Endothelial cell of umbilical vein (primary cell): ENCODE measurements at regions not wholly inside any gene's neighbourhood (a gene's known extent, or its start where the extent isn't known, plus 50 kb on each side); places are given as distances from the start of the nearest gene placed in this dataset.

Experiments
- EZH2 ChIP-seq: IDR thresholded peaks from 2 replicates; pipeline ENCODE4 v1.6.1; 2012; ENCODE audit warnings: borderline replicate concordance, low read depth, mild to moderate bottlenecking, moderate library complexity, low read length, inconsistent platforms; ENCODE audit not compliant: severe bottlenecking
- FOS ChIP-seq: IDR thresholded peaks from 2 replicates; pipeline ENCODE4 v1.6.1; 2011; ENCODE audit warnings: mild to moderate bottlenecking, low read length, moderate library complexity, borderline replicate concordance; ENCODE audit not compliant: insufficient read depth
- GATA2 ChIP-seq: IDR thresholded peaks from 2 replicates; pipeline ENCODE4 v1.7.0; 2011; ENCODE audit warnings: low read depth, mild to moderate bottlenecking, moderate library complexity, mixed read lengths, low read length; ENCODE audit not compliant: insufficient read length, insufficient read depth
- MYC ChIP-seq: IDR thresholded peaks from one replicate; pipeline ENCODE4 v1.6.1; 2011; ENCODE audit warnings: mild to moderate bottlenecking, low read depth, low read length
- POLR2A ChIP-seq: IDR thresholded peaks from 2 replicates; pipeline ENCODE4 v1.6.1; 2012; ENCODE audit warnings: low read depth, mild to moderate bottlenecking, control low read depth, low read length
- TF ChIP-seq, protein P1 (sequence below), 2 donors: IDR thresholded peaks; 1 replicate in 1 of 2; 2 replicates in 1 of 2; pipeline ENCODE4 v1.5.1; 2011; ENCODE audit warnings: low read length in 2 of 2, mild to moderate bottlenecking in 2 of 2, moderate library complexity in 2 of 2, control low read depth in 1 of 2, inconsistent platforms in 1 of 2, low read depth in 1 of 2; ENCODE audit not compliant: insufficient read depth in 1 of 2; ENCODE audit errors: extremely low read depth in 1 of 2
- TF ChIP-seq, protein P2 (sequence below): IDR thresholded peaks from 2 replicates; pipeline ENCODE4 v1.6.1; 2011; ENCODE audit not compliant: insufficient read depth, insufficient read length

- TF ChIP-seq, protein P1, sequence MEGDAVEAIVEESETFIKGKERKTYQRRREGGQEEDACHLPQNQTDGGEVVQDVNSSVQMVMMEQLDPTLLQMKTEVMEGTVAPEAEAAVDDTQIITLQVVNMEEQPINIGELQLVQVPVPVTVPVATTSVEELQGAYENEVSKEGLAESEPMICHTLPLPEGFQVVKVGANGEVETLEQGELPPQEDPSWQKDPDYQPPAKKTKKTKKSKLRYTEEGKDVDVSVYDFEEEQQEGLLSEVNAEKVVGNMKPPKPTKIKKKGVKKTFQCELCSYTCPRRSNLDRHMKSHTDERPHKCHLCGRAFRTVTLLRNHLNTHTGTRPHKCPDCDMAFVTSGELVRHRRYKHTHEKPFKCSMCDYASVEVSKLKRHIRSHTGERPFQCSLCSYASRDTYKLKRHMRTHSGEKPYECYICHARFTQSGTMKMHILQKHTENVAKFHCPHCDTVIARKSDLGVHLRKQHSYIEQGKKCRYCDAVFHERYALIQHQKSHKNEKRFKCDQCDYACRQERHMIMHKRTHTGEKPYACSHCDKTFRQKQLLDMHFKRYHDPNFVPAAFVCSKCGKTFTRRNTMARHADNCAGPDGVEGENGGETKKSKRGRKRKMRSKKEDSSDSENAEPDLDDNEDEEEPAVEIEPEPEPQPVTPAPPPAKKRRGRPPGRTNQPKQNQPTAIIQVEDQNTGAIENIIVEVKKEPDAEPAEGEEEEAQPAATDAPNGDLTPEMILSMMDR (IDR thresholded peaks at IDR 0.05; ENCODE audit: extremely low read depth in 1 of 2, insufficient read depth in 1 of 2, low read depth in 1 of 2, low read length in 2 of 2) = no peak
- TF ChIP-seq POLR2A = no peak
- TF ChIP-seq MYC = no peak
- no peak for TF ChIP-seq EZH2
- no peak for TF ChIP-seq FOS
- TF ChIP-seq, protein P2, sequence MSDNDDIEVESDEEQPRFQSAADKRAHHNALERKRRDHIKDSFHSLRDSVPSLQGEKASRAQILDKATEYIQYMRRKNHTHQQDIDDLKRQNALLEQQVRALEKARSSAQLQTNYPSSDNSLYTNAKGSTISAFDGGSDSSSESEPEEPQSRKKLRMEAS = no peak
- TF ChIP-seq GATA2 = no peak
These were observed 388.9 kb upstream of the ANO3 start for GRCh38 chr11:25943031-25943430.
